CD4-positive, alpha-beta T cell treated with Interleukin-6 for 4 hours (primary cell): ENCODE measurements at regions not wholly inside any gene's neighbourhood (a gene's known extent, or its start where the extent isn't known, plus 50 kb on each side); places are given as distances from the start of the nearest gene placed in this dataset.

Source experiments
- DNase-seq: peaks from one replicate; pipeline ENCODE4 v3.0.0-alpha.2; 2020; ENCODE audit warnings: mixed read lengths

GRCh38 chr20:40265825-40266533 lies 423.1 kb downstream of the MAFB start:
- DNase-seq = no peak

GRCh38 chr20:40262219-40262618 lies 426.8 kb downstream of the MAFB start:
- DNase-seq = no peak

- DNase-seq = no peak
Observed at GRCh38 chr20:40258931-40259330, 430.1 kb downstream of the MAFB start.

- no peak for DNase-seq
Observed at GRCh38 chr20:40257763-40258162, 431.3 kb downstream of the MAFB start.

- no peak for DNase-seq
Observed at GRCh38 chr20:40255365-40255764, 433.7 kb downstream of the MAFB start.

GRCh38 chr20:40254023-40254772 lies 434.8 kb downstream of the MAFB start:
- DNase-seq = no peak

GRCh38 chr20:40251284-40251932 lies 437.6 kb downstream of the MAFB start:
- no peak for DNase-seq

GRCh38 chr20:40249805-40250204 lies 439.2 kb downstream of the MAFB start:
- DNase-seq = no peak

- no peak for DNase-seq
Observed at GRCh38 chr20:40245829-40246228, 443.2 kb downstream of the MAFB start.

GRCh38 chr20:40244286-40244685 lies 444.8 kb downstream of the MAFB start:
- no peak for DNase-seq

- DNase-seq = no peak
Observed at GRCh38 chr20:40241596-40242343, 447.3 kb downstream of the MAFB start.

- DNase-seq = no peak
Observed at GRCh38 chr20:40238511-40238910, 450.5 kb downstream of the MAFB start.

- DNase-seq = no peak
Observed at GRCh38 chr20:40234593-40234992, 454.4 kb downstream of the MAFB start.

- no peak for DNase-seq
Observed at GRCh38 chr20:40233406-40233805, 455.6 kb downstream of the MAFB start.

- DNase-seq = no peak
Observed at GRCh38 chr20:40232756-40233155, 456.3 kb downstream of the MAFB start.

- no peak for DNase-seq
Observed at GRCh38 chr20:40232273-40232672, 456.8 kb downstream of the MAFB start.

GRCh38 chr20:40230486-40230885 lies 458.6 kb downstream of the MAFB start:
- no peak for DNase-seq

- DNase-seq = no peak
Observed at GRCh38 chr20:40225596-40225995, 463.4 kb downstream of the MAFB start.

GRCh38 chr20:40223810-40224209 lies 465.2 kb downstream of the MAFB start:
- DNase-seq = no peak

- no peak for DNase-seq
Observed at GRCh38 chr20:40218971-40219370, 470.1 kb downstream of the MAFB start.

- no peak for DNase-seq
Observed at GRCh38 chr20:40218316-40218969, 470.6 kb downstream of the MAFB start.

GRCh38 chr20:40207655-40208054 lies 481.4 kb downstream of the MAFB start:
- DNase-seq = no peak

- DNase-seq = no peak
Observed at GRCh38 chr20:40205971-40206370, 483.1 kb downstream of the MAFB start.
